ENCODE measurements at regions not wholly inside any gene's neighbourhood (a gene's known extent, or its start where the extent isn't known, plus 50 kb on each side); places are given as distances from the start of the nearest gene placed in this dataset.

GRCh38 chr2:163039266-163039665 lies 200.7 kb upstream of the KCNH7 start:
- TF ChIP-seq POLR2A (IDR thresholded peaks at IDR 0.05; ENCODE audit: low read length) (no peak), GATA1 (IDR thresholded peaks at IDR 0.05; ENCODE audit: low read depth, low read length) (no peak)

Measured in erythroblast (primary cell).